Prostate gland (tissue), 2 donors: ENCODE measurements at regions not wholly inside any gene's neighbourhood (a gene's known extent, or its start where the extent isn't known, plus 50 kb on each side); places are given as distances from the start of the nearest gene placed in this dataset.

Source experiments
- POLR2A ChIP-seq: fragments of 450-650 bp; IDR thresholded peaks from one replicate; pipeline ENCODE4 v1.6.1; 2016; ENCODE audit warnings: antibody characterized with exemption, mild to moderate bottlenecking
- TF ChIP-seq, protein P1 (sequence below), 4 experiments: fragments of 200-600 bp in 2 of 4; fragments of 450-650 bp in 2 of 4; sonication (generic) in 2 of 4; IDR thresholded peaks; 1 replicate in 3 of 4; 2 replicates in 1 of 4; pipeline ENCODE4 v1.5.1; 2016 to 2019; ENCODE audit warnings: antibody characterized with exemption in 4 of 4, mild to moderate bottlenecking in 2 of 4, moderate library complexity in 2 of 4

- TF ChIP-seq, protein P1, sequence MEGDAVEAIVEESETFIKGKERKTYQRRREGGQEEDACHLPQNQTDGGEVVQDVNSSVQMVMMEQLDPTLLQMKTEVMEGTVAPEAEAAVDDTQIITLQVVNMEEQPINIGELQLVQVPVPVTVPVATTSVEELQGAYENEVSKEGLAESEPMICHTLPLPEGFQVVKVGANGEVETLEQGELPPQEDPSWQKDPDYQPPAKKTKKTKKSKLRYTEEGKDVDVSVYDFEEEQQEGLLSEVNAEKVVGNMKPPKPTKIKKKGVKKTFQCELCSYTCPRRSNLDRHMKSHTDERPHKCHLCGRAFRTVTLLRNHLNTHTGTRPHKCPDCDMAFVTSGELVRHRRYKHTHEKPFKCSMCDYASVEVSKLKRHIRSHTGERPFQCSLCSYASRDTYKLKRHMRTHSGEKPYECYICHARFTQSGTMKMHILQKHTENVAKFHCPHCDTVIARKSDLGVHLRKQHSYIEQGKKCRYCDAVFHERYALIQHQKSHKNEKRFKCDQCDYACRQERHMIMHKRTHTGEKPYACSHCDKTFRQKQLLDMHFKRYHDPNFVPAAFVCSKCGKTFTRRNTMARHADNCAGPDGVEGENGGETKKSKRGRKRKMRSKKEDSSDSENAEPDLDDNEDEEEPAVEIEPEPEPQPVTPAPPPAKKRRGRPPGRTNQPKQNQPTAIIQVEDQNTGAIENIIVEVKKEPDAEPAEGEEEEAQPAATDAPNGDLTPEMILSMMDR (IDR thresholded peaks at IDR 0.05): no peak
- TF ChIP-seq POLR2A: no peak
Observed at GRCh38 chr12:118747771-118748170, 233.6 kb upstream of the SRRM4 start.
